ENCODE measurements at regions not wholly inside any gene's neighbourhood (a gene's known extent, or its start where the extent isn't known, plus 50 kb on each side); places are given as distances from the start of the nearest gene placed in this dataset.
"Not testable (repeated sequence)": the region's sequence is repeated elsewhere in the genome, so short reads cannot be mapped to it uniquely, and the experiment has no call there.

DNA sequence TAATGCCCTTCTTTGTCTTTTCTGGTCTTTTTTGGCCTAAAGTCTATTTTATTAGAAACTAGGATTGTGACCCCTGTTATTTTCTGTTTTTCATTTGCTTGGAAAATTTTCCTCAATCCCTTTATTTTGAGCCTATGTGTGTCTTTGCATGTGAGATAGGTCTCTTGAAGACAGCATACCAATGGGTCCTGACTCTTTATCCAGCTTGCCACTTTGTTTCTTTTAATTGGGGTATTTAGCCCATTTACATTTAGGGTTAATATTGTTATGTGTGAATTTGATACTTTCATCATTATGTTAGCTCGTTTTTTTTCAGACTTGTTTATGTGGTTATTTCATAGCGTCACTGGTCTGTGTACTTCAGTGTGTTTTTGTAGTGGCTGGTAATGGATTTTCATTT lies 682.6 kb downstream of the JRKL start:
- no peak for DNase-seq
- TF ChIP-seq, protein P1, sequence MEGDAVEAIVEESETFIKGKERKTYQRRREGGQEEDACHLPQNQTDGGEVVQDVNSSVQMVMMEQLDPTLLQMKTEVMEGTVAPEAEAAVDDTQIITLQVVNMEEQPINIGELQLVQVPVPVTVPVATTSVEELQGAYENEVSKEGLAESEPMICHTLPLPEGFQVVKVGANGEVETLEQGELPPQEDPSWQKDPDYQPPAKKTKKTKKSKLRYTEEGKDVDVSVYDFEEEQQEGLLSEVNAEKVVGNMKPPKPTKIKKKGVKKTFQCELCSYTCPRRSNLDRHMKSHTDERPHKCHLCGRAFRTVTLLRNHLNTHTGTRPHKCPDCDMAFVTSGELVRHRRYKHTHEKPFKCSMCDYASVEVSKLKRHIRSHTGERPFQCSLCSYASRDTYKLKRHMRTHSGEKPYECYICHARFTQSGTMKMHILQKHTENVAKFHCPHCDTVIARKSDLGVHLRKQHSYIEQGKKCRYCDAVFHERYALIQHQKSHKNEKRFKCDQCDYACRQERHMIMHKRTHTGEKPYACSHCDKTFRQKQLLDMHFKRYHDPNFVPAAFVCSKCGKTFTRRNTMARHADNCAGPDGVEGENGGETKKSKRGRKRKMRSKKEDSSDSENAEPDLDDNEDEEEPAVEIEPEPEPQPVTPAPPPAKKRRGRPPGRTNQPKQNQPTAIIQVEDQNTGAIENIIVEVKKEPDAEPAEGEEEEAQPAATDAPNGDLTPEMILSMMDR (IDR thresholded peaks at IDR 0.05) = no peak
- H3K36me3 Mint-ChIP-seq (ENCODE audit: low read depth) = no peaks in the 10 kb centered on the region
- no peaks in the 10 kb centered on the region for H3K27me3 Mint-ChIP-seq (ENCODE audit: insufficient read depth)
- peaks cover 53% of the 10 kb centered on the region for H3K9me3 Mint-ChIP-seq
- H3K4me3 Mint-ChIP-seq = no peak overlapping the region
- H3K4me1 Mint-ChIP-seq (ENCODE audit: low read depth) = no peaks in the 10 kb centered on the region
- no peak overlapping the region for H3K27ac Mint-ChIP-seq

- not testable (repeated sequence) for H3K4me3 Mint-ChIP-seq; H3K4me1 Mint-ChIP-seq (ENCODE audit: low read depth); DNase-seq; H3K36me3 Mint-ChIP-seq (ENCODE audit: low read depth); H3K27ac Mint-ChIP-seq; H3K27me3 Mint-ChIP-seq (ENCODE audit: insufficient read depth)
- peaks cover 52% of the 10 kb centered on the region for H3K9me3 Mint-ChIP-seq
Observed at GRCh38 chr11:97076666-97077065, 686.9 kb downstream of the JRKL start.

DNA sequence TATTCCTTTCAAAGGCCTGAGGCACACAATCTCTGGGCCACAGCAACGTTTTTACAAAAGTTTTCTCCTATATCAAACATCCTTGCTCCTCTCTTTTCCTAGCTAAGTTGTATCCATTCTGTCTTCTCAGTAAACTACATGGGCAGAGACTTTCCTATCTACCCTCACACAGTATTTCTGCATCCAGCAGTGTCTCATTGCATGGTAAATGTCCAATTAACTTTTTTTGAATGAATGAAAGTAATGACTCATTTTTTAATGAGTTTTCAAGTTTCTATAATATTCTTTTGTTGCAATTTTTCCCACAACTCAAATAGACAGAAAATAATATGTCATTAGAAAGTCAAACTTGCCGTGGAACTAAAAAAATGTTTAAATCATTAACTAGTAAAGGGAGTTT lies 688.6 kb downstream of the JRKL start:
- Mint-ChIP-seq H3K27me3 (ENCODE audit: insufficient read depth) (no peaks in the 10 kb centered on the region), H3K9me3 (peaks cover 40% of the 10 kb centered on the region), H3K4me3 (no peak overlapping the region), H3K36me3 (ENCODE audit: low read depth) (no peaks in the 10 kb centered on the region; the same call in 1 of the 2 replicates), H3K4me1 (ENCODE audit: low read depth) (no peaks in the 10 kb centered on the region), H3K27ac (no peak overlapping the region)
- TF ChIP-seq, protein P1 (IDR thresholded peaks at IDR 0.05) = no peak
- no peak for DNase-seq

DNA sequence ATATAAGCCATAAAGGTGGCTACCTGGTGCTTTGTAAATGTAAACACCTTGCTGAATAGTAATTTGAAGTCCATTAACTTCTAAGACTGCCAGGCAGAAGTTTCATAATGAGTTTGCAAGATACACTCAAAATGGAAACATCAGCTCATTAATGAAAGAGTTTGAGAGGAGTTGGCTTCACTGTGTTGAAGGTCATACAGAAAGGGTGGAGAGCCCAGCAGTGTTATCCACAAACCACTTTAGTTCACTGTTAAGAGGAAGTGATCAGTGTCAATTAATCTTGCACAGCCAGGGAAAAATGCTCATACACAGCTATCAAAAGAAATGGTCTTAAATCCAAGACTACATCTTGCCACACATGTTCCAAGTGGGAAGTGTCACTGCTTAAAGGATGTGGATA lies 689.4 kb downstream of the JRKL start:
- H3K4me3 Mint-ChIP-seq = no peak overlapping the region
- no peaks in the 10 kb centered on the region; the same call in 1 of the 2 replicates for H3K36me3 Mint-ChIP-seq (ENCODE audit: low read depth)
- no peak overlapping the region for H3K27ac Mint-ChIP-seq
- no peaks in the 10 kb centered on the region for H3K27me3 Mint-ChIP-seq (ENCODE audit: insufficient read depth)
- H3K9me3 Mint-ChIP-seq = peaks cover 32% of the 10 kb centered on the region
- no peak for DNase-seq
- no peaks in the 10 kb centered on the region for H3K4me1 Mint-ChIP-seq (ENCODE audit: low read depth)
- TF ChIP-seq, protein P1 (IDR thresholded peaks at IDR 0.05) = no peak

- H3K4me3 Mint-ChIP-seq = no peak overlapping the region
- H3K36me3 Mint-ChIP-seq (ENCODE audit: low read depth) = no peaks in the 10 kb centered on the region; the same call in 1 of the 2 replicates
- H3K27me3 Mint-ChIP-seq (ENCODE audit: insufficient read depth) = no peaks in the 10 kb centered on the region
- TF ChIP-seq, protein P1 (IDR thresholded peaks at IDR 0.05) = no peak
- DNase-seq = no peak
- H3K27ac Mint-ChIP-seq = no peak overlapping the region
- no peaks in the 10 kb centered on the region for H3K4me1 Mint-ChIP-seq (ENCODE audit: low read depth)
- peaks cover 23% of the 10 kb centered on the region for H3K9me3 Mint-ChIP-seq
Observed at GRCh38 chr11:97087419-97087818, 697.6 kb downstream of the JRKL start.

DNA sequence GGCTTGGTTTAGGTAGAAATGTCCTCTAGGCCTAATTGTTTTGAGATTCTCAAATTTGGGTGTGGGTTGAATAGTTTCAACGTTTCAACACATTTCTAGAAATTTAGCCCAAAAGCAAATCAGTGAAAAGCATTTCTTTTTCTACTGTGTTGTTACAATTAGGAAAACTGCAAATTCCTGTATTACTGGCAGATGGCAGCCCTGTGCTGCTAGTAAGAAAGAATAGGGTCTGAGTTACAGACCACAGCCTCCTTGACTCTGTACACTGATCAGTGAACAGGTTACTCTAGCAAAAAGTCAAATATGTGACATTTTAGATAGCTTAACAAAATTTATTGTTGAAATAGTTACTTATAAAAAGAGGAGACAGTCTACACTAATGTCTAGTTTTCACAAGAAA lies 703.0 kb downstream of the JRKL start:
- no peaks in the 10 kb centered on the region for H3K36me3 Mint-ChIP-seq (ENCODE audit: low read depth)
- H3K4me1 Mint-ChIP-seq (ENCODE audit: low read depth) = no peaks in the 10 kb centered on the region
- H3K27me3 Mint-ChIP-seq (ENCODE audit: insufficient read depth) = no peaks in the 10 kb centered on the region; the same call in 1 of the 2 replicates
- no peak for DNase-seq
- H3K9me3 Mint-ChIP-seq = peaks cover 39% of the 10 kb centered on the region
- H3K4me3 Mint-ChIP-seq = no peak overlapping the region
- TF ChIP-seq, protein P1 (IDR thresholded peaks at IDR 0.05) = no peak
- no peak overlapping the region for H3K27ac Mint-ChIP-seq

DNA sequence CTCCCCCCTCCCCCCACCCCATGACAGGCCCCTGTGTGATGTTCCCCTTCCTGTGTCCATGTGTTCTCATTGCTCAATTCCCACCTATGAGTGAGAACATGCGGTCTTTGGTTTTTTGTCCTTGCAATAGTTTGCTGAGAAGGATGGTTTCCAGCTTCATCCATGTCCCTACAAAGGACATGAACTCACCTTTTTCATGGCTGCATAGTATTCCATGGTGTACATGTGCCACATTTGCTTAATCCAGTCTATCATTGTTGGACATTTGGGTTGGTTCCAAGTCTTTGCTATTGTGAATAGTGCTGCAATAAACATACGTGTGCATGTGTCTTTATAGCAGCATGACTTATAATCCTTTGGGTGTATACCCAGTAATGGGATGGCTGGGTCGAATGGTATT lies 712.4 kb downstream of the JRKL start:
- H3K9me3 Mint-ChIP-seq = peaks cover 36% of the 10 kb centered on the region
- H3K27me3 Mint-ChIP-seq (ENCODE audit: insufficient read depth); H3K4me1 Mint-ChIP-seq (ENCODE audit: low read depth); DNase-seq; H3K4me3 Mint-ChIP-seq; H3K36me3 Mint-ChIP-seq (ENCODE audit: low read depth); H3K27ac Mint-ChIP-seq: not testable (repeated sequence)
